HL-60 (cell line): ENCODE measurements at regions not wholly inside any gene's neighbourhood (a gene's known extent, or its start where the extent isn't known, plus 50 kb on each side); places are given as distances from the start of the nearest gene placed in this dataset.

Experiments
- CTCF ChIP-seq: IDR thresholded peaks from one replicate; pipeline ENCODE4 v1.5.1; 2011; ENCODE audit warnings: low read length, control low read depth, inconsistent platforms; ENCODE audit not compliant: insufficient read depth
- POLR2AphosphoS5 ChIP-seq: IDR thresholded peaks from 2 replicates; pipeline ENCODE4 v1.6.1; 2012; ENCODE audit warnings: low read depth

GRCh38 chr16:87172632-87173031, 144.6 kb downstream of the C16orf95 start:
- TF ChIP-seq CTCF = no peak
- TF ChIP-seq POLR2AphosphoS5 = no peak
